ENCODE measurements at regions not wholly inside any gene's neighbourhood (a gene's known extent, or its start where the extent isn't known, plus 50 kb on each side); places are given as distances from the start of the nearest gene placed in this dataset.
"Not testable (repeated sequence)": the region's sequence is repeated elsewhere in the genome, so short reads cannot be mapped to it uniquely, and the experiment has no call there.

GRCh38 chr13:59441068-59441467 is 722.7 kb downstream of the DIAPH3 start:
- not testable (repeated sequence) for ATAC-seq

GRCh38 chr13:59441596-59442280 is 722.0 kb downstream of the DIAPH3 start:
- ATAC-seq = no peak

DNA sequence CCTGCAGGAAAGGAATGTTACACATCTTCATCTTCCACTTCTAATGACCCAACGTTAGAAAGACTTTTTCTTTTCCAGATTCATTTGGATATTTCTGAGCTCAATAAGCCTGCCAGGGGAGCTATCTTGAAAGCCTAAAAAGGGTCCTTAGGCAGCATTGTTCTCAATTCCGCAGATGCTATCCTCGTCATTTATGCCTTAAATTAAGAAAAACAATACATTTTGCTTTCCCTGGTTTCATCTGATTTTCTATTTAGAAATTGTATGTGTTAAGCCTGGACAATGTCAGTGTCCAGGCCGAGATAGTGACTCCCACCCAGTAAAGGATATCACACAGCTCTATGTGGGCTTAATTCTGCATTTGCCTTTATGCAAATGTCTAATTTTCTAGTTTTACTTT is 721.3 kb downstream of the DIAPH3 start:
- ATAC-seq = no peak

DNA sequence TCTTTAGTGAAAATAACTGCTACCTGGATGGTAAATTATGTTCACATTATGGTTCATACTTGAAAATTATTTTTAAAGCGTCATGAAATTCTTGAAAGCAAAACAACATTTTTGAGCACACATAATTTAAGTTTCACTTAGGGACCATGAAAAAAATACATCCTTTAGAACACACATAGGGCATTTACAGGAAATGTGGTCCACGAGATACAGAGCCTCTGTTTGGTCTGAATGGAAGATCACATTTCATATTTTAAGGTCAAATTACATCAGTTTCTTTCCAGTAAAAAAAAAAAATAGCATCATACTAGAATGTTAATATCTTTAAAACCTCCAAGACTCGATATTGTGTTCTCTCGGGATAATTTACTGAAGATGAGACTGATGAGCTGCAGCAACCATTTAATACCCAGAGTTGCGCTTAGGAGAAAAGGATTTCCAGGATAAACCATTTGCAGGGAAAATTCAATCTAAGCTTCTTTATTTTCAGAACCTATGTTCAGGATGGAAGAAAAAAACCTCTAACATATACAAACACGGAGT is 720.7 kb downstream of the DIAPH3 start:
- ATAC-seq = no peak

GRCh38 chr13:59444210-59444857 is 719.4 kb downstream of the DIAPH3 start:
- ATAC-seq = no peak

GRCh38 chr13:59445812-59446211 is 717.9 kb downstream of the DIAPH3 start:
- ATAC-seq = no peak

- no peak for ATAC-seq
Measured at GRCh38 chr13:59446391-59446790, 717.3 kb downstream of the DIAPH3 start.

GRCh38 chr13:59447031-59447430 is 716.7 kb downstream of the DIAPH3 start:
- no peak for ATAC-seq

DNA sequence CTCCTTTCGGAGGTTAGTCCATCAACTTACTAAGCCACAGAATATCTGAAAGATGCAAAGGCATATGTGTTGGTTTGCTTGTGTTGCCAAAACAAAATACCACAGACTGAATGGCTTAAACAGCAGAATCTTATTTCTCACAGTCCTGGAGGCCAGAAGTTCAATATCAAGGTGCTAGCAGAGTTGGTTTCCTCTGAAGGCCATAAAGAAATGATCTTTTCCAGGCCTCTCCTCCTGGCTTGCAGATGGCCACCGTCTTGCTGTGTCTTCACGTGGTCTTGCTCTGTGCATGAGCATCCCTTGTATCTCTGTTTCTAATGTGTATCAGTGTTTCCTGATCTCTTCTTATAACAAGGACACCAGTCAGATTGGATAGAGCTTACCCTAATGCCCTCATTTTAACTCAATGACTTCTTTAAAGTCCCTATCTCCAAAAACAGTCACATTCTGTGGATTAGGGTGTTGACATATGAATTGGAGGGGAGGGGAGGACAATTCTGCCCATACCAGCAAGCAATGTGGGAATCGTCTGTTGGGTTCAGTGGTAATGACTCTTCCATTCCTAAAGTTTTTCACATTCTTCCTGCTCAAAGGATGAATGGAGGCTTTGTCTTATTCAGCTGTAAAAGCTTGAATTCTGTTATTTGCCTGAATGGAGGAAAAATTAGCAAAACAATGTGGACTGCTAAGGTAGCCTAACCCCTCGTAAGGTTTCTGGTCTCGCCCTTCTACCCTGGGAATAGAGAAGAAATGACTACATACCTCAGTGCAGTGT is 715.7 kb downstream of the DIAPH3 start:
- no peak for ATAC-seq

- ATAC-seq = no peak
Measured at GRCh38 chr13:59449750-59450149, 714.0 kb downstream of the DIAPH3 start.

DNA sequence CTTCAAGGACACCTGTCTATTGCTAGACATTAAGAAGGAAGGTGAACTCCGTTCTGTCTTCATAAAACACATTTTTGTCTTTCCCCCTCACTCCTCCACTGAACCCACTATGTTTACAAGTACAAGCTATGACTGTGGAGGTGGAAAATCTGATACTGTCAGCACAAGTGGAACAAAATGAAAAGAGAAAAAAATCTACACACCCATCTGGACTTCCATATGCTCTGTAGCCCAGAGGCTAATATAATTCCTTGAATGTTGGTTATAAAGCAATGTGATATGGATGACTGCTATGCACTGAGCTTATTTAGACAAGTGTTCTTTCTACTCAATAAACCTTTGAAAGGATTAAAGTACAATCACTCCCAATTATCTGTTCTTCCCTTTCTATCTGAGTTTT is 713.5 kb downstream of the DIAPH3 start:
- no peak for ATAC-seq

GRCh38 chr13:59451236-59451635 is 712.5 kb downstream of the DIAPH3 start:
- ATAC-seq = no peak

GRCh38 chr13:59452189-59452890 is 711.4 kb downstream of the DIAPH3 start:
- no peak for ATAC-seq

- ATAC-seq = no peak
Measured at GRCh38 chr13:59458908-59459579, 704.7 kb downstream of the DIAPH3 start.

DNA sequence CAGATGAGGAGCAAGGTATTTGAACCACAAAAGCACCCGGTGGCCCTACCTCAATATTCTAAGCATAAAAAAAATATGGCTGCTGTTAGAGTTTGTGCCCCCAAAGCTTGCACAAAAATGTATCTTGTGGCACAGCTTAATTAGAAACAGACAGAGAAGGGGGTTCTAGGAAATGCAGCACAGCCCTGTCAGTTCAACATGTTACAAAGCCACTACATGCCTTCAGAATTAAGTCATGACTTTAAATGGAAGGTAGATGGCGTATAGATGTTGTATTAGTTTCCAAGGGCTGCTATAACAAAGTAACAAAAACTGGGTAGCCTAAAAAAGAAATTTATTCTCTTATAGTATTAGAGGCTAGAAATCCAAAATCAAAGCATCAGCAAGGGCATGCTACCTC is 703.8 kb downstream of the DIAPH3 start:
- no peak for ATAC-seq

DNA sequence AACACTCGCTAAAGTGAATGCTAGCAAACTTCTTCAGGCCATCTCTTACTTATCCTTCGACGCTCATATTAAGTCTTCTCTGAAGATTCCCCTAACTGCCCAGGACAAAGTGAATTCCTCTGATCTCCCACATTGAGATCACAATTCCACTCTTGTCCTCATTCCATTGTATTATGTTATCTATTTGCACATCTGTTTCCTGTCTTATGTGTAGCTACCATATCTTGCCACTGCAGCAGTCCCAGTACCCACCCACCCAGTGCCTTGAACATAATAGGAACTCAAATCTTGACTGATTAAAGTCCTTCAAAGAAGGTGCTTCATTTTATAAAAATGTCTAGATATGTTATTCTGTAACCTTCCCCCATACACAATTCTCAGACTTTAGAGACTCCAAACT is 702.3 kb downstream of the DIAPH3 start:
- ATAC-seq = no peak

- ATAC-seq = no peak
Measured at GRCh38 chr13:59463023-59463422, 700.7 kb downstream of the DIAPH3 start.

- ATAC-seq = no peak
Measured at GRCh38 chr13:59464926-59465325, 698.8 kb downstream of the DIAPH3 start.

- no peak for ATAC-seq
Measured at GRCh38 chr13:59468396-59468795, 695.3 kb downstream of the DIAPH3 start.

DNA sequence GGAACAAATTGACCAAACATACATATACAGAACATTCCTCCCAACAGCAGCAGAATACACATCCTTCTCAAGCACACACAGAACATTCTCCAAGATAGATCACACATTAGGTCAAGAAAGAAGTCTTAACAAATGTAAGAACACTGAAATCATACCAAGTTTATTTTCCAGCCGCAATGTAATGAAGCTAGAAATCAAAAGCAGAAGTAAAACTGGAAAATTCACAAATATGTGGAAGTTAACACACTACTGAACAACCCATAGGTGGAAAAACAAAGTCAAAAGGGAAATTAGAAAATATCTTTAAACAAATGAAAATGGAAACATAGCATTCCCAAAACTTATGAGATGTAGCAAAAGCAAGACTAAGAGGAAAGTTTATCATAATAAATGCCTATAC is 692.6 kb downstream of the DIAPH3 start:
- ATAC-seq = no peak

- no peak for ATAC-seq
Measured at GRCh38 chr13:59472134-59472533, 691.6 kb downstream of the DIAPH3 start.

GRCh38 chr13:59474696-59475095 is 689.0 kb downstream of the DIAPH3 start:
- ATAC-seq = no peak

Measured in activated CD4-positive, CD25-positive, alpha-beta regulatory T cell treated with anti-CD3 and anti-CD28 coated beads, Interleukin-2, amount 50 U/mL, for 24 hours (primary cell).